ENCODE measurements at regions not wholly inside any gene's neighbourhood (a gene's known extent, or its start where the extent isn't known, plus 50 kb on each side); places are given as distances from the start of the nearest gene placed in this dataset.

DNA sequence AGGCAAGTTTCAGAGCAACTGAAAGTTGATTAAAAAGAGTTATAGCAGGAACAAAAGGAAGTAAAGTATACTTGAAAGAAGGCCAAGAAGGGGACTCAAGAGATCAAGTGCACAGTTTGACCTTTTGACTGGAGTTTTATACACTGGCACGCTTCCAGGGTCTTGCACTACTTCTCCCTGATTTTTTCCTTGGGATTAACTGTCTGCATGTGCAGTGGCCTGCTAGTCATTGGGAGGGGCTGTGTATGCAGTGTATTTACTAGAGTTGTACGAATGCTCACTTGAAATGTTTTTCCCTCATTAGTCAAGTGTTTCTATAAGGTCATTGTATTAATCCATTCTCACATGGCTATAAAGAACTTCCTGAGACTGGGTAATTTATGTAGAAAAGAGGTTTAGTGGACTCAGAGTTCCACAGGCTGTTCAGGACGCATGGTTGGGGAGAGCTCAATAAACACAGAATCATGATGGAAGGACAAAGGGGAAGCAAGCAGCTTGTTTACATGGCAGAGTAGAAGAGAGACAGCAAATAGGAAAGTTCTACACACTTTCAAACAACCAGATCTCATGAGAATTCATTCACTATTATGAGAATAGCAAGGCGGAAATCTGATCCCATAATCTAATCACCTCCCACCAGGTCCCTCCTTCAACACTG is 571.8 kb downstream of the ZPLD1 start:
- TF ChIP-seq, protein P1, sequence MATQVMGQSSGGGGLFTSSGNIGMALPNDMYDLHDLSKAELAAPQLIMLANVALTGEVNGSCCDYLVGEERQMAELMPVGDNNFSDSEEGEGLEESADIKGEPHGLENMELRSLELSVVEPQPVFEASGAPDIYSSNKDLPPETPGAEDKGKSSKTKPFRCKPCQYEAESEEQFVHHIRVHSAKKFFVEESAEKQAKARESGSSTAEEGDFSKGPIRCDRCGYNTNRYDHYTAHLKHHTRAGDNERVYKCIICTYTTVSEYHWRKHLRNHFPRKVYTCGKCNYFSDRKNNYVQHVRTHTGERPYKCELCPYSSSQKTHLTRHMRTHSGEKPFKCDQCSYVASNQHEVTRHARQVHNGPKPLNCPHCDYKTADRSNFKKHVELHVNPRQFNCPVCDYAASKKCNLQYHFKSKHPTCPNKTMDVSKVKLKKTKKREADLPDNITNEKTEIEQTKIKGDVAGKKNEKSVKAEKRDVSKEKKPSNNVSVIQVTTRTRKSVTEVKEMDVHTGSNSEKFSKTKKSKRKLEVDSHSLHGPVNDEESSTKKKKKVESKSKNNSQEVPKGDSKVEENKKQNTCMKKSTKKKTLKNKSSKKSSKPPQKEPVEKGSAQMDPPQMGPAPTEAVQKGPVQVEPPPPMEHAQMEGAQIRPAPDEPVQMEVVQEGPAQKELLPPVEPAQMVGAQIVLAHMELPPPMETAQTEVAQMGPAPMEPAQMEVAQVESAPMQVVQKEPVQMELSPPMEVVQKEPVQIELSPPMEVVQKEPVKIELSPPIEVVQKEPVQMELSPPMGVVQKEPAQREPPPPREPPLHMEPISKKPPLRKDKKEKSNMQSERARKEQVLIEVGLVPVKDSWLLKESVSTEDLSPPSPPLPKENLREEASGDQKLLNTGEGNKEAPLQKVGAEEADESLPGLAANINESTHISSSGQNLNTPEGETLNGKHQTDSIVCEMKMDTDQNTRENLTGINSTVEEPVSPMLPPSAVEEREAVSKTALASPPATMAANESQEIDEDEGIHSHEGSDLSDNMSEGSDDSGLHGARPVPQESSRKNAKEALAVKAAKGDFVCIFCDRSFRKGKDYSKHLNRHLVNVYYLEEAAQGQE (IDR thresholded peaks at IDR 0.05; ENCODE audit: insufficient replicate concordance, low read depth) = no peak
- TF ChIP-seq, protein P2, sequence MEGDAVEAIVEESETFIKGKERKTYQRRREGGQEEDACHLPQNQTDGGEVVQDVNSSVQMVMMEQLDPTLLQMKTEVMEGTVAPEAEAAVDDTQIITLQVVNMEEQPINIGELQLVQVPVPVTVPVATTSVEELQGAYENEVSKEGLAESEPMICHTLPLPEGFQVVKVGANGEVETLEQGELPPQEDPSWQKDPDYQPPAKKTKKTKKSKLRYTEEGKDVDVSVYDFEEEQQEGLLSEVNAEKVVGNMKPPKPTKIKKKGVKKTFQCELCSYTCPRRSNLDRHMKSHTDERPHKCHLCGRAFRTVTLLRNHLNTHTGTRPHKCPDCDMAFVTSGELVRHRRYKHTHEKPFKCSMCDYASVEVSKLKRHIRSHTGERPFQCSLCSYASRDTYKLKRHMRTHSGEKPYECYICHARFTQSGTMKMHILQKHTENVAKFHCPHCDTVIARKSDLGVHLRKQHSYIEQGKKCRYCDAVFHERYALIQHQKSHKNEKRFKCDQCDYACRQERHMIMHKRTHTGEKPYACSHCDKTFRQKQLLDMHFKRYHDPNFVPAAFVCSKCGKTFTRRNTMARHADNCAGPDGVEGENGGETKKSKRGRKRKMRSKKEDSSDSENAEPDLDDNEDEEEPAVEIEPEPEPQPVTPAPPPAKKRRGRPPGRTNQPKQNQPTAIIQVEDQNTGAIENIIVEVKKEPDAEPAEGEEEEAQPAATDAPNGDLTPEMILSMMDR (IDR thresholded peaks at IDR 0.05; ENCODE audit: insufficient read depth, low read length) = no peak
- TF ChIP-seq POLR2AphosphoS5 (IDR thresholded peaks at IDR 0.05; ENCODE audit: low read depth) (no peak), GABPA (IDR thresholded peaks at IDR 0.05; ENCODE audit: low read depth) (no peak), SPI1 (IDR thresholded peaks at IDR 0.05; ENCODE audit: borderline replicate concordance, low read depth) (no peak)

Measured in HL-60 (cell line).